ENCODE measurements at regions not wholly inside any gene's neighbourhood (a gene's known extent, or its start where the extent isn't known, plus 50 kb on each side); places are given as distances from the start of the nearest gene placed in this dataset.

- TF ChIP-seq CTCF (IDR thresholded peaks at IDR 0.05; ENCODE audit: poor library complexity, severe bottlenecking) (no peak), POLR2AphosphoS5 (IDR thresholded peaks at IDR 0.05) (no peak), EZH2 (IDR thresholded peaks at IDR 0.05; ENCODE audit: borderline replicate concordance, insufficient read depth, low read length, poor library complexity, severe bottlenecking) (no peak), SMC3 (conservative IDR thresholded peaks at IDR 0.05; ENCODE audit: poor library complexity) (no peak)
Measured at GRCh38 chr4:123858465-123858864, 461.9 kb downstream of the SPRY1 start.

Data from neural cell (in vitro differentiated cells).